Osteoblast (primary cell): ENCODE measurements at regions not wholly inside any gene's neighbourhood (a gene's known extent, or its start where the extent isn't known, plus 50 kb on each side); places are given as distances from the start of the nearest gene placed in this dataset.

Experiments
- DNase-seq: peaks from one replicate; pipeline ENCODE4 v3.0.0; 2011; ENCODE audit warnings: low spot score, mixed read lengths; ENCODE audit not compliant: insufficient read length; ENCODE audit errors: missing footprints
- H2AFZ ChIP-seq: 2 replicates; pipeline ENCODE4 v1.6.0; 2011; ENCODE audit warnings: mild to moderate bottlenecking, low read length
- H3K27ac ChIP-seq: 2 replicates; pipeline ENCODE4 v1.5.1; 2011; ENCODE audit warnings: mild to moderate bottlenecking, low read depth, low read length, moderate library complexity
- H3K27me3 ChIP-seq: 2 replicates; pipeline ENCODE4 v1.6.0; 2012; ENCODE audit warnings: mild to moderate bottlenecking, control low read depth, inconsistent platforms, low read length, moderate library complexity; ENCODE audit not compliant: insufficient read depth
- H3K36me3 ChIP-seq: 2 replicates; pipeline ENCODE4 v1.5.1; 2011; ENCODE audit warnings: mild to moderate bottlenecking, low read length, control low read depth, moderate library complexity; ENCODE audit not compliant: insufficient read depth
- H3K4me1 ChIP-seq: 2 replicates; pipeline ENCODE4 v1.5.1; 2011; ENCODE audit warnings: mild to moderate bottlenecking, low read length, control low read depth, moderate library complexity; ENCODE audit not compliant: insufficient read depth
- H3K4me2 ChIP-seq: 2 replicates; pipeline ENCODE4 v1.6.0; 2011; ENCODE audit warnings: mild to moderate bottlenecking, low read length; ENCODE audit not compliant: insufficient read depth
- H3K4me3 ChIP-seq: fragments of 200-600 bp; sonication (generic); 3 replicates; pipeline ENCODE4 v1.5.1; 2012; ENCODE audit warnings: mild to moderate bottlenecking, low read length, inconsistent platforms; ENCODE audit not compliant: insufficient read depth
- H3K79me2 ChIP-seq: 2 replicates; pipeline ENCODE4 v1.6.0; 2012; ENCODE audit warnings: mild to moderate bottlenecking, low read length, control low read depth, inconsistent platforms; ENCODE audit not compliant: insufficient read depth
- H3K9me3 ChIP-seq: 2 replicates; pipeline ENCODE4 v1.5.1; 2011; ENCODE audit warnings: low read depth, low read length, control low read depth
- H4K20me1 ChIP-seq: 2 replicates; pipeline ENCODE4 v1.6.0; 2012; ENCODE audit warnings: mild to moderate bottlenecking, low read length, control low read depth; ENCODE audit not compliant: insufficient read depth
- TF ChIP-seq, protein P1 (sequence below): IDR thresholded peaks from 2 replicates; pipeline ENCODE4 v1.5.1; 2011; ENCODE audit warnings: mild to moderate bottlenecking, low read depth, low read length, moderate library complexity; ENCODE audit errors: extremely low read depth

DNA sequence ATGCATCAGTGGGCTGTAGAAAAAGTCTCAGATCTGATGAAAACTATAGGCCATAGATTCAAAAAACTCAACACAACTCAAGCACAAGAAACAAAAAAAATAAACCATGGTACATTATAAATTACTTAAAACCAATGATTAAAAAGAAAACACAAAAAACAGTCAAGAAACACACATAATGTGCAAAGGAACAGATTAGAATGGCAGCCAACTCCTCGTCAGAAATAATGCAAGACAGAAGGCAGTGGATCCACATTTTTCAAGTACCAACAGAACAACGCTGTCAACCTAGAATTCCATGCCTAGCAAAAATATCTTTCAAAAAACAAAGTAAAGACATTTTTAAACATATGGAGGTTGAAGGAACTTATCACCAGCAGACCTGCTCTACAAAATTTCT, 69.7 kb downstream of the PSMB1 start:
- Histone ChIP-seq H4K20me1 (no peaks in the 10 kb centered on the region), H3K4me2 (no peak overlapping the region), H3K36me3 (no peaks in the 10 kb centered on the region), H3K27me3 (no peaks in the 10 kb centered on the region), H3K9me3 (no peaks in the 10 kb centered on the region), H2AFZ (no peak overlapping the region), H3K27ac (no peak overlapping the region), H3K4me1 (no peaks in the 10 kb centered on the region), H3K79me2 (no peaks in the 10 kb centered on the region), H3K4me3 (no peak overlapping the region)
- TF ChIP-seq, protein P1, sequence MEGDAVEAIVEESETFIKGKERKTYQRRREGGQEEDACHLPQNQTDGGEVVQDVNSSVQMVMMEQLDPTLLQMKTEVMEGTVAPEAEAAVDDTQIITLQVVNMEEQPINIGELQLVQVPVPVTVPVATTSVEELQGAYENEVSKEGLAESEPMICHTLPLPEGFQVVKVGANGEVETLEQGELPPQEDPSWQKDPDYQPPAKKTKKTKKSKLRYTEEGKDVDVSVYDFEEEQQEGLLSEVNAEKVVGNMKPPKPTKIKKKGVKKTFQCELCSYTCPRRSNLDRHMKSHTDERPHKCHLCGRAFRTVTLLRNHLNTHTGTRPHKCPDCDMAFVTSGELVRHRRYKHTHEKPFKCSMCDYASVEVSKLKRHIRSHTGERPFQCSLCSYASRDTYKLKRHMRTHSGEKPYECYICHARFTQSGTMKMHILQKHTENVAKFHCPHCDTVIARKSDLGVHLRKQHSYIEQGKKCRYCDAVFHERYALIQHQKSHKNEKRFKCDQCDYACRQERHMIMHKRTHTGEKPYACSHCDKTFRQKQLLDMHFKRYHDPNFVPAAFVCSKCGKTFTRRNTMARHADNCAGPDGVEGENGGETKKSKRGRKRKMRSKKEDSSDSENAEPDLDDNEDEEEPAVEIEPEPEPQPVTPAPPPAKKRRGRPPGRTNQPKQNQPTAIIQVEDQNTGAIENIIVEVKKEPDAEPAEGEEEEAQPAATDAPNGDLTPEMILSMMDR: no peak
- no peak for DNase-seq

DNA sequence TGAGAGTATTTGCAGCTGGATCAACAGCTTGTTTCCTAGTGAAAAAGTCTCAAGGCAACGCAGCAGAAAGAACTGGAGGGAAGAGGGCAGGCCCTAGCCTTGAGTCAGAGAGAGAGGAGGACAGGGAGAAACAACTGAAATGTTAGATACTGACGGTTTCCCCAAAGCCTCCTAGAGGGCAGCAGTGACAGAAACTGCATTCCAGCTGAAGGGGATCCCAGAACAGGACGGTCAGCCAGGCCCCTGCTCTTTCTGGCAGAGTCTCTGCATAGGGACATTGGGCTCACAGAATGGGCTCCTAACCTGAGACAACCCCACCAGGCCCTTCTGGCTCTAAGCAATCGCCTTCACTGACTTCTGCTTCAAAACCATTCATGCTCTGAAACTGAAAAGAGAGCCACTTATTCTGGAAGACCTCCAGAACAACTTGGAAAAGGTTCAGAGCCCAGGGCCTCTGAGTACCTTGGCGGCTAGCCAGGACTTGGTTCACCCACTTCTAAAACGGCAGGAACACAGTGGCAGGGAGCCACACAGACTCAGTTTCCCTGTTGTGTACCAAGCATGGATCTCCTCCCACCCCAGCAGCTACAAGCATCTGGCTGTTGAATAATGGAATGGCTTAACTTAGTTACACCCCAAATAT, 72.9 kb downstream of the PSMB1 start:
- peak overlapping the region; percentile 4 for H2AFZ ChIP-seq
- H3K27me3 ChIP-seq: no peaks in the 10 kb centered on the region
- H3K4me2 ChIP-seq: no peak overlapping the region
- DNase-seq: peak; percentile 67
- no peaks in the 10 kb centered on the region for H3K79me2 ChIP-seq
- H3K27ac ChIP-seq: no peak overlapping the region
- H3K4me1 ChIP-seq: no peaks in the 10 kb centered on the region
- no peak overlapping the region for H3K4me3 ChIP-seq
- no peaks in the 10 kb centered on the region for H4K20me1 ChIP-seq
- TF ChIP-seq, protein P1: peak; percentile 27
- H3K9me3 ChIP-seq: no peaks in the 10 kb centered on the region
- H3K36me3 ChIP-seq: no peaks in the 10 kb centered on the region

- H4K20me1 ChIP-seq: no peaks in the 10 kb centered on the region
- H3K27me3 ChIP-seq: no peaks in the 10 kb centered on the region
- no peaks in the 10 kb centered on the region for H3K4me1 ChIP-seq
- H3K4me2 ChIP-seq: no peak overlapping the region
- H3K36me3 ChIP-seq: no peaks in the 10 kb centered on the region
- H2AFZ ChIP-seq: no peak overlapping the region
- TF ChIP-seq, protein P1: no peak
- no peaks in the 10 kb centered on the region for H3K79me2 ChIP-seq
- no peak for DNase-seq
- no peak overlapping the region for H3K27ac ChIP-seq
- H3K4me3 ChIP-seq: no peak overlapping the region
- no peaks in the 10 kb centered on the region for H3K9me3 ChIP-seq
Measured at GRCh38 chr6:170476360-170476759, 76.7 kb downstream of the PSMB1 start.

DNA sequence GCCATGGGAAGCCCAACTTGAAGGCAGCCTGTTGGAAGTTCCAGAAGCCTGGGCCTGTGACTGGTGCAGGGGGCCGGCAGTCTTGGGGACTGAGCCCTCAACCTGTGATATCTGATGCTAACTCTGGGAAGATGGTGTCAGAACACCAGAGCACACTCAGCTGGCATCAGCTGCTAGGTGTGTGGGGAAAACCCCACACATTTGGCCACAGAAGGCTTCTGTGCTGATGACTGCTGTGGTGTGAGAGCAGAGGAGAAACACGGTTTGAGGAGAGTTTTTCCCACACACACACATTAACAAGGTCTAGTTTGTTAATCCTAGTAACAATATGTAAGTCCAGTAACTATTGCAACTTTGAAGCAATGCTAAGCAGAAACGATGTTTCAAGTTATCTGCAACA, 78.0 kb downstream of the PSMB1 start:
- Histone ChIP-seq H4K20me1 (no peaks in the 10 kb centered on the region), H3K27ac (no peak overlapping the region), H3K4me1 (no peaks in the 10 kb centered on the region), H3K27me3 (no peaks in the 10 kb centered on the region), H3K4me2 (no peak overlapping the region), H2AFZ (no peak overlapping the region), H3K36me3 (no peaks in the 10 kb centered on the region), H3K4me3 (no peak overlapping the region), H3K79me2 (no peaks in the 10 kb centered on the region), H3K9me3 (no peaks in the 10 kb centered on the region)
- DNase-seq: peak; percentile 65
- TF ChIP-seq, protein P1: no peak
